ENCODE measurements at regions not wholly inside any gene's neighbourhood (a gene's known extent, or its start where the extent isn't known, plus 50 kb on each side); places are given as distances from the start of the nearest gene placed in this dataset.

DNA sequence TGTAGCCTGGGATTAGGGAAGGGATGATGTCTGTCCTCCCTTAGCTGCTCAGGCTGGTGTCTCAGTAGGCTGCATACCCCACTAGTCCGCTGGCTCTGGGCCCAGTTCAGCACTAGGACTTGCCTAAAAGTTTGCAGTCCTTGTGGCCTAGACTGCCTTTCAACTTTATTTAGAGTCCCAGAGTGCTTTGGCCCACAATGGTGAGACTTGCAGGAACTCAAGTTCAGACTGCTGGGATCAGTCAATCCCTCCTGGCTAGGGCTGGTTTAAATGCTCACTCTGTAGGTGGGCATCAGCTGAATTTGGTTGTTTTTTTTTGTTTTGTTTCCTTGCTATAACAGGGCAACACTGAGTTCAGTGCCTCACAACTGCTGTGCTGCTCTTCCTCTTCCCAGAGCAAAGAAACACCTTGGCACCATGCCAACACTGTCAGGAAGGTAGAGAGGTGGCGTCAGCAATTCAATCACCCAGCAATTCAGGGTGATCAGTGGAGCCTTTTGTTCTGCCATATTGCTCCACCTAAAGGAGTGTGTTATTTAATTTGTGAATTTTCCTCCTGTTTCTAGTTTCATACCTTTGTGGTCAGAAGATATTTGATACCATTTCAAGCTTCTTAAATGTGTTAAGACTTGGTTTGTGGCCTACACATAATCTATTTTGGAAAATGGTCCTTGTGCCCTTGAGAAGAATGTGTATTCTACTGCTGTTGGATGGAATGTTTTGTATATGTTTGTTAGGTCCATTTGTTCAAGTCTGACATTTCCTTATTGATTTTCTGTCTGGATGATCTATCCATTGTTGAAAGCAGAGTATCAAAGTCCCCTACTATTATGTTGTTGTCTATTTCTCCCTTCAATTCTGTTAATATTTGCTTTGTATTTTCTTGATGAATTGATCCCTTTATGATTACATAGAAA, 284.0 kb upstream of the PMFBP1 start:
- no peak for TF ChIP-seq POLR2A (IDR thresholded peaks at IDR 0.05)
- TF ChIP-seq, protein P1, sequence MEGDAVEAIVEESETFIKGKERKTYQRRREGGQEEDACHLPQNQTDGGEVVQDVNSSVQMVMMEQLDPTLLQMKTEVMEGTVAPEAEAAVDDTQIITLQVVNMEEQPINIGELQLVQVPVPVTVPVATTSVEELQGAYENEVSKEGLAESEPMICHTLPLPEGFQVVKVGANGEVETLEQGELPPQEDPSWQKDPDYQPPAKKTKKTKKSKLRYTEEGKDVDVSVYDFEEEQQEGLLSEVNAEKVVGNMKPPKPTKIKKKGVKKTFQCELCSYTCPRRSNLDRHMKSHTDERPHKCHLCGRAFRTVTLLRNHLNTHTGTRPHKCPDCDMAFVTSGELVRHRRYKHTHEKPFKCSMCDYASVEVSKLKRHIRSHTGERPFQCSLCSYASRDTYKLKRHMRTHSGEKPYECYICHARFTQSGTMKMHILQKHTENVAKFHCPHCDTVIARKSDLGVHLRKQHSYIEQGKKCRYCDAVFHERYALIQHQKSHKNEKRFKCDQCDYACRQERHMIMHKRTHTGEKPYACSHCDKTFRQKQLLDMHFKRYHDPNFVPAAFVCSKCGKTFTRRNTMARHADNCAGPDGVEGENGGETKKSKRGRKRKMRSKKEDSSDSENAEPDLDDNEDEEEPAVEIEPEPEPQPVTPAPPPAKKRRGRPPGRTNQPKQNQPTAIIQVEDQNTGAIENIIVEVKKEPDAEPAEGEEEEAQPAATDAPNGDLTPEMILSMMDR (IDR thresholded peaks at IDR 0.05), result no peak
- TF ChIP-seq POLR2AphosphoS5 (IDR thresholded peaks at IDR 0.05), result no peak

Data from sigmoid colon (tissue), 4 donors.